BLaER1 treated with 17β-estradiol and CSF1 and Interleukin-3, amounts not matched to agents 10 nM and 100 nM (cell line): ENCODE measurements at regions not wholly inside any gene's neighbourhood (a gene's known extent, or its start where the extent isn't known, plus 50 kb on each side); places are given as distances from the start of the nearest gene placed in this dataset.

Experiments
- H3K27ac ChIP-seq, 11 experiments: shearing (Covaris generic); formaldehyde crosslinking; 2 replicates each; pipeline ENCODE4 v1.8.1; 2022
- H3K27me3 ChIP-seq, 11 experiments: shearing (Covaris generic); formaldehyde crosslinking; 2 replicates each; pipeline ENCODE4 v1.8.1; 2022
- H3K36me3 ChIP-seq, 11 experiments: shearing (Covaris generic); formaldehyde crosslinking; 2 replicates each; pipeline ENCODE4 v1.8.1; 2022
- H3K4me1 ChIP-seq, 10 experiments: shearing (Covaris generic); formaldehyde crosslinking; 2 replicates each; pipeline ENCODE4 v1.8.1; 2022
- H3K4me2 ChIP-seq, 11 experiments: shearing (Covaris generic); formaldehyde crosslinking; 2 replicates each; pipeline ENCODE4 v1.8.1; 2022
- H3K4me3 ChIP-seq, 10 experiments: shearing (Covaris generic); formaldehyde crosslinking; 2 replicates each; pipeline ENCODE4 v1.8.1; 2022
- H3K9ac ChIP-seq, 11 experiments: shearing (Covaris generic); formaldehyde crosslinking; 2 replicates each; pipeline ENCODE4 v1.8.1; 2022
- H3K9me3 ChIP-seq, 11 experiments: shearing (Covaris generic); formaldehyde crosslinking; replicated peaks in 1 of 11; 2 replicates each; pipeline ENCODE4 v1.8.1; 2022
- H4K20me1 ChIP-seq, 11 experiments: shearing (Covaris generic); formaldehyde crosslinking; 2 replicates each; pipeline ENCODE4 v1.8.1; 2022
- Cebpa-rat ChIP-seq, 11 experiments: shearing (Covaris generic); IDR thresholded peaks; 2 replicates each; pipeline ENCODE4 v1.8.1; 2022

DNA sequence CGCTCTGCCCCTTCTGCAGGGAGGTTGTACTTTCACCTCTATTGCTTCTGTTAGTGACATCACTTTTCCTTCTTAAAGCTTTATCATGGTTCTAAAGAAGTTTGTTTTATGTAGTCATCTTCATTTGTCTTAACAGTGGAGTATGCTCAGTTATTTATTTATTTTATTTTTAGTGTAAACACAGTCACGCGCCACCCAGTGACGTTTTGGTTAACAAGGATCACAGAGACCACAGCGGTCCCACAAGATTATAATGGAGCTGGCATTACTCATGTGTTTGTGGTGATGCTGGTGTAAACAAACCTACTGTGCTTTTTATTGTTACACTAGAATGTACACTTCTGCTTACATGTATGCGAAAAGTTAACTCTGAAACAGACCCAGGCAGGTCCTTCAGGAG lies 89.9 kb downstream of the SOX11 start:
- H3K27ac ChIP-seq: no peak overlapping the region
- H3K9ac ChIP-seq: no peak overlapping the region
- H3K4me2 ChIP-seq: no peak overlapping the region
- H3K4me3 ChIP-seq: no peak overlapping the region
- no peaks in the 10 kb centered on the region for H3K27me3 ChIP-seq
- H3K9me3 ChIP-seq: peaks cover 0 to 10% (median under 1%) of the 10 kb centered on the region in 11 experiments; a peak in 8 of 22 replicates
- no peak for TF ChIP-seq Cebpa-rat (IDR thresholded peaks at IDR 0.05)
- H3K36me3 ChIP-seq: no peaks in the 10 kb centered on the region
- H3K4me1 ChIP-seq: no peaks in the 10 kb centered on the region
- no peaks in the 10 kb centered on the region for H4K20me1 ChIP-seq

DNA sequence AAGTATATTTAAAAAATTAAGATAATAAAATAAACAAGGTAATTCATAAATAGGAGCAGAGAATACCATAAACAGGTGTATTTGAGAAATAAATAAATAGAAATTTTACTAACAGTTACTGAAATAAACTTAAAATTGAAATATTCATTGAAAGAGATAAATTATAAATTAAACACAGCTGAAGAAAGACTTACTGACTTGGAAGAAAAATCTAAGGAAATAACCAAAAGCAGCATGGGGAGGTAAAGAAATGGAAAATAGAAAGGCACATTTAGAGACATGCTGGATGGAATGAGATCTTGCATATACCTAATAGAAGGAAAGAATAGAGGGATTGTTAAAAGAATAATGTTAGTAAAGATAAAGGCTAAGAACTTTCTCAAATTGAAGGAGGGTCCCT lies 96.3 kb downstream of the SOX11 start:
- peaks cover 17 to 43% (median 27%) of the 10 kb centered on the region in 11 experiments for H3K9me3 ChIP-seq
- H3K36me3 ChIP-seq: no peaks in the 10 kb centered on the region
- H3K9ac ChIP-seq: no peak overlapping the region
- no peaks in the 10 kb centered on the region for H4K20me1 ChIP-seq
- H3K27ac ChIP-seq: no peak overlapping the region
- H3K4me3 ChIP-seq: no peak overlapping the region
- no peaks in the 10 kb centered on the region; a peak in 1 of 20 replicates for H3K4me1 ChIP-seq
- H3K27me3 ChIP-seq: no peaks in the 10 kb centered on the region
- no peak overlapping the region for H3K4me2 ChIP-seq
- TF ChIP-seq Cebpa-rat (IDR thresholded peaks at IDR 0.05): no peak

DNA sequence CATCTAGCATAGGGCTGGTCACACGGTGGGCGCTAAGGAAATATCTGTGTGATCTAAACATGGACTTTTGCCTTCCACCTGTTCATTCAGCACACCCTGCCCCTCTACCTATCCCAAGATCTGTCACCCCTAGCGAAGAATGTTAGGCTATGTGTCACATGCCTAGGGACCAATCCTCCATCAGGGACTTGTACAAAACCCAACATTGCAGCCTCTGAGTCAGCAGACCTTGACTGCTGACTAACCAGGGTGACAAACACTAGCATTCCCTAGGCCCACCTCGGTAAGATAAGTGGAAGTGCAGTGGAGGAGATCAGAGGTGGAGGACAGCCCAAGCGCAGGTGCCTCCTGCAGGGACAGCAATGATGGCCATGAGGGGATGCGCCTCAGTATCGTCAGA lies 99.2 kb downstream of the SOX11 start:
- peaks cover 17 to 41% (median 27%) of the 10 kb centered on the region in 11 experiments for H3K9me3 ChIP-seq
- H3K4me1 ChIP-seq: no peaks in the 10 kb centered on the region; a peak in 1 of 20 replicates
- no peaks in the 10 kb centered on the region for H3K27me3 ChIP-seq
- no peak overlapping the region for H3K9ac ChIP-seq
- no peak overlapping the region for H3K4me3 ChIP-seq
- no peak overlapping the region for H3K27ac ChIP-seq
- no peak overlapping the region for H3K4me2 ChIP-seq
- H3K36me3 ChIP-seq: no peaks in the 10 kb centered on the region
- no peak for TF ChIP-seq Cebpa-rat (IDR thresholded peaks at IDR 0.05)
- H4K20me1 ChIP-seq: no peaks in the 10 kb centered on the region

DNA sequence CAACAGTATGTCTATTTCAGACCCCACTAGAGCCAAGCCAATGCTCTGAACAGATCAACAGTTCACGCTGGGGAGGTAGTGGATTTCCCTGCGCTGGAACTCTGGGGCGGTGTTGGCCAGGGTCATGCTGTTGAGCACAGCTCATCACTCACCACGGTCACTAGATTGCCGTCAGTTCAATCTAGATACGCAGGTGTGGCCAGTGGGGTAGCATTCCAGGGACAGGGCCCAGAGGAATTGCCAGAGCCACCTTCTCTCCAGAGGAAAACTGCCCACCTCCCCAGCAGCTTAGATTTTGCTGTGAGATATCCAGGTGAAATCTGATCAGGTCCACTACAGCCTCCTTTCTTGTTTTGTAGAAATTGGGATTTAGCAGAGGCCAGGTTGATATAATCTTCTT lies 101.8 kb downstream of the SOX11 start:
- H3K9ac ChIP-seq: no peak overlapping the region
- no peak overlapping the region for H3K4me2 ChIP-seq
- TF ChIP-seq Cebpa-rat (IDR thresholded peaks at IDR 0.05): no peak
- H3K9me3 ChIP-seq: peaks cover 5 to 16% (median 8%) of the 10 kb centered on the region in 11 experiments; a peak in 21 of 22 replicates
- no peaks in the 10 kb centered on the region for H3K36me3 ChIP-seq
- H3K4me3 ChIP-seq: no peak overlapping the region
- H3K4me1 ChIP-seq: no peaks in the 10 kb centered on the region; a peak in 1 of 20 replicates
- H4K20me1 ChIP-seq: no peaks in the 10 kb centered on the region
- no peak overlapping the region for H3K27ac ChIP-seq
- no peaks in the 10 kb centered on the region for H3K27me3 ChIP-seq

DNA sequence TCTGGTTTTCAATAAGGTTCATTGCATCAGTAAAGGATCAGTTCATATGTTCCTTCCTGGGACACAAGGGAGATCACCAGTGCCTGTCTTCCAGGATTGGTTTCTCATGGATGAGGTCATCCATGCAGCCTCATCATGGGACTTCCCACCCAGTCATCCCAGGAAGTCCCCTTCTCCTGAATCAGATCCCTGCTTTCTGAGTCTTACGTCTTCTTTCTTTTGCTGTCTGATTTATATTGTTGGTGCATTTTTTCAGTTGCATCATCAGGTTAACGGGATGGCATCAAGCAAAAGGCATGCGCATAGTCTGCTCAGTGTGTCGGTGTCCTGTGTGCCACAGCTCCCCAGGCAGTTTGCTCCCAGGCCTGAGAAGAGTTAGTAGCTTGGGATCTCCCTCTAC lies 105.9 kb downstream of the SOX11 start:
- TF ChIP-seq Cebpa-rat (IDR thresholded peaks at IDR 0.05): no peak
- Histone ChIP-seq H3K9me3 (peaks cover 0 to 12% (median 0%) of the 10 kb centered on the region in 11 experiments; a peak in 8 of 22 replicates), H3K36me3 (no peaks in the 10 kb centered on the region), H3K9ac (no peak overlapping the region), H3K4me1 (no peaks in the 10 kb centered on the region; a peak in 1 of 20 replicates), H3K27me3 (no peaks in the 10 kb centered on the region), H4K20me1 (no peaks in the 10 kb centered on the region), H3K4me2 (no peak overlapping the region), H3K4me3 (no peak overlapping the region), H3K27ac (no peak overlapping the region)

DNA sequence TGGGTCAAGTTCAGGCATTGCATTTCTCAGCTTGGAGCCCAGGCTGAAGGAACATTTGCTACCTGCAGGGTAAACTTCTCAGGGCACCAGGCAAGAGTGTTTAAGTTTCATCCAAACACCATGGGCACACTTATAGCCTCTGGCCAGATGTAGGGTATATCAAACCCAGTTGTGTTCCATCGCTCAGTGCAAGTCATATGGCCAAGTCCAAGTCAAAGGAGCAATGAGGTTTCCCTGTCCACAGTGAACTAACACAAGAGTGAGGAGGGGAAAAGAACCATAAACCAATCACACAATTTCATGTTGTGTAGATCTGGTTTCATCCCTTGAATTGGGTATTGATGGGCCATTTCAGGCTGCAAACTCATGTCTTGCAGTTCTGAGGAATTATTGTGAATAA lies 107.2 kb downstream of the SOX11 start:
- Histone ChIP-seq H3K27ac (no peak overlapping the region), H3K36me3 (no peaks in the 10 kb centered on the region), H4K20me1 (no peaks in the 10 kb centered on the region), H3K4me3 (no peak overlapping the region), H3K9me3 (peaks cover 0 to 12% (median 0%) of the 10 kb centered on the region in 11 experiments; a peak in 8 of 22 replicates), H3K4me2 (no peak overlapping the region), H3K4me1 (no peaks in the 10 kb centered on the region), H3K9ac (no peak overlapping the region), H3K27me3 (no peaks in the 10 kb centered on the region)
- no peak for TF ChIP-seq Cebpa-rat (IDR thresholded peaks at IDR 0.05)

DNA sequence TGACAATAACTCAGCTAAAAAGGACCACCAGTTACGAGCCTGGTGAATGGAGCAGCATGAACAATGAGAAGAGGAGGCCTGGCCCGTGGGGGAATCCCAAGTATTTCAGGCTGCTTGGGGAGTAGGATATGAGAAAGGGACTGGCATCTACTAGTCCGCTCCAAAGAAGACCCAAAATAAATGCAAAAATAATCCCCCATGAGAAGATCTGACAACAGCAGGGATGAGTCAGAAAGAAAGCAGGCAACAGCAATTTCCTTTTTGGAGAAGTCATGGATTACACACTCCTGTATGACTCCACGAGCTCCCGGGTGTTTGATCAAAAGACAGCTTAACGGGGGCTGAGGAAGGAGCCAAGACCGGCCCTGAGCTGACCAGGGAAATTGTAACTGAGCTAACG lies 111.4 kb downstream of the SOX11 start:
- Histone ChIP-seq H3K36me3 (no peaks in the 10 kb centered on the region), H3K9me3 (peaks cover 0 to 12% (median 0%) of the 10 kb centered on the region in 11 experiments; a peak in 8 of 22 replicates), H3K4me2 (no peak overlapping the region), H4K20me1 (no peaks in the 10 kb centered on the region), H3K27me3 (no peaks in the 10 kb centered on the region), H3K4me1 (peaks cover 0 to 4% (median 0%) of the 10 kb centered on the region in 10 experiments; a peak in 3 of 20 replicates), H3K4me3 (no peak overlapping the region), H3K27ac (no peak overlapping the region), H3K9ac (no peak overlapping the region)
- TF ChIP-seq Cebpa-rat (IDR thresholded peaks at IDR 0.05): no peak

DNA sequence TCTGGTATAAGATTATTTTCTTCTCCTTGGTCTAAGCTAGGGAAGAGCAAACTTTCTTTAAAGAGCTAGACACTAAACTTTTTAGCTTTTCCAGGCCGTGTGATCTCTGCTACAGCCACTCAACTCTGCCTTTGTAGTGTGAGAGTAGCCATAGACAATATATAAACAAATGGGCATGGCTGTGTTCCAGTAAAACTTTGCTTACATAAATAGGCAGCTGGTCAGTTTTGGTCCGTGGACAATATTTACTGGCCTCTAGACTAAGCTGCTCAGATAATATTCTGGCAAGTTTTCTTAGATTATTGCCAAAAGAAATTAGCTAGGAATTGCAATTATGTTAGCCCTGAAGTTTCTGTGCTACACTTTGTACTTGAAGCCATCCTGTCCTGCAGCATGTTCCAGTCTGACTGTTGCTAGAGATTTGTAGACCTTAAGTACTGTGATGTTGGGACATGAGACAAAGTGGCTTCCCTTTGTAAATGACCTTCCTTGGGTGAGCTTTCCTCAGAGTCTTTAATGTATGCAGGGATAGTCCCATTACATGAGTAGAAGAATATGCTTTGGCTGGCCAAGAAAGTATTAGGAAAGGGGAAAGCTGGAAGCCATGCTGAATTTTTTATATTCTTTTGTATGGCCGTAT lies 126.9 kb downstream of the SOX11 start:
- TF ChIP-seq Cebpa-rat (IDR thresholded peaks at IDR 0.05): no peak
- no peaks in the 10 kb centered on the region for H3K4me1 ChIP-seq
- no peak overlapping the region for H3K4me3 ChIP-seq
- peaks cover 0 to 9% (median 0%) of the 10 kb centered on the region in 11 experiments; a peak in 7 of 22 replicates for H3K9me3 ChIP-seq
- H3K4me2 ChIP-seq: no peak overlapping the region
- no peak overlapping the region for H3K27ac ChIP-seq
- H3K9ac ChIP-seq: no peak overlapping the region
- H4K20me1 ChIP-seq: no peaks in the 10 kb centered on the region
- H3K36me3 ChIP-seq: no peaks in the 10 kb centered on the region
- H3K27me3 ChIP-seq: no peaks in the 10 kb centered on the region

DNA sequence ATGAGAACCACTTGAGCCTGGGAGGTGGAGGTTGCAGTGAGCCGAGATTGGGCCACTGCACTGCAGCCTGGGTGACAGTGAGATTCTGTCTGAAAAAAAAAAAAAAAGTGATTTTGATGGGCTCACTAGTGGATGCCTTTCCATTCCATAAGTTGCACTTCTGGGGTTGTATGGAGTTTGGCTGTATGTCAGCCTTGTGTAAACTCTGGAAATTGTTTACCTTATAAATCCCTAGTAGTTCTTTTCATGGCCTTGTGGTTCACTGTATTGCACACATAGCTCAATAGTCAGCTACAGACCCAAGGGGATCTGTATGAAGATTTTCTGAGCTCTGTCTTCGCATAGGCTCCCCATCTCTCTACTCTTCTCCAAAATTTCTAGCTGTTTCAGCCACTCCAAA lies 131.9 kb downstream of the SOX11 start:
- peaks cover 0 to 15% (median 6%) of the 10 kb centered on the region in 11 experiments; a peak in 12 of 22 replicates for H3K9me3 ChIP-seq
- H4K20me1 ChIP-seq: no peaks in the 10 kb centered on the region
- H3K36me3 ChIP-seq: no peaks in the 10 kb centered on the region
- no peak overlapping the region for H3K9ac ChIP-seq
- H3K4me2 ChIP-seq: no peak overlapping the region
- H3K27me3 ChIP-seq: no peaks in the 10 kb centered on the region
- H3K27ac ChIP-seq: no peak overlapping the region
- H3K4me1 ChIP-seq: no peaks in the 10 kb centered on the region
- TF ChIP-seq Cebpa-rat (IDR thresholded peaks at IDR 0.05): no peak
- H3K4me3 ChIP-seq: no peak overlapping the region

DNA sequence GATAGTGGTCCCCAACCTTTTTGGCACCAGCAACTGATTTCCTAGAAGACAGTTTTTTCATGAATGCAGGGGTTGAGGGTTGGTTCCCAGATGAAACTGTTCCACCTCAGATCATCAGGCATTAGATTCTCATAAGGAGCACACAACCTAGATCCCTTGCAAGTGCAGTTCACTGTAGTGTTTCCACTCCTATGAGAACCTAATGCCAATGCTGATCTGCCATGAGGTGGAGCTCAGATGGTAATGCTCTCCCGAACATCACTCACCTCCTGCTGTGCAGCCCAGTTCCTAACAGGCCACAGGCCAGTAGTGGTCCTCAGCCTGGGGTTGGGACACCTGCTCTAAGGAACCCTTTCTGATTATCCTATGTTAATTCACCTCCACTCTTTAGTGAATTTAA lies 133.5 kb downstream of the SOX11 start:
- no peak overlapping the region for H3K4me3 ChIP-seq
- H3K36me3 ChIP-seq: no peaks in the 10 kb centered on the region
- peaks cover 0 to 15% (median 6%) of the 10 kb centered on the region in 11 experiments; a peak in 12 of 22 replicates for H3K9me3 ChIP-seq
- H4K20me1 ChIP-seq: no peaks in the 10 kb centered on the region
- H3K4me2 ChIP-seq: no peak overlapping the region
- H3K27me3 ChIP-seq: no peaks in the 10 kb centered on the region
- H3K27ac ChIP-seq: no peak overlapping the region
- H3K9ac ChIP-seq: no peak overlapping the region
- TF ChIP-seq Cebpa-rat (IDR thresholded peaks at IDR 0.05): no peak
- no peaks in the 10 kb centered on the region for H3K4me1 ChIP-seq
